Spleen (tissue), 7 donors: ENCODE measurements at regions not wholly inside any gene's neighbourhood (a gene's known extent, or its start where the extent isn't known, plus 50 kb on each side); places are given as distances from the start of the nearest gene placed in this dataset.

ENCODE experiments used
- POLR2A ChIP-seq, 3 donors: fragments of 450-650 bp; IDR thresholded peaks; one replicate each; pipeline ENCODE4 v1.5.1; 2017; ENCODE audit warnings: antibody characterized with exemption in 3 of 3, mild to moderate bottlenecking in 1 of 3
- POLR2AphosphoS5 ChIP-seq, 3 donors: sonication (generic); formaldehyde crosslinking; IDR thresholded peaks; one replicate each; pipeline ENCODE4 v1.5.1; 2017; ENCODE audit warnings: antibody characterized with exemption in 3 of 3
- TF ChIP-seq, protein P1 (sequence below), 11 experiments: fragments of 200-600 bp in 7 of 11; fragments of 450-650 bp in 4 of 11; sonication (generic) in 4 of 11; IDR thresholded peaks in 8 of 11; conservative IDR thresholded peaks in 3 of 11; 1 replicate in 7 of 11; 2 replicates in 4 of 11; pipeline versions ENCODE4 v1.4.0 to v1.8.0; 2016 to 2021; ENCODE audit warnings: antibody characterized with exemption in 11 of 11, inconsistent platforms in 4 of 11, mild to moderate bottlenecking in 1 of 11
- donor health status: DM: no; HTN: no; CAD: no; lungs with moderate emphysema.
- donor health status: DM: no; HTN: no; CAD: no.
- donor health status: DM: no; HTN: no; CAD: no.

DNA sequence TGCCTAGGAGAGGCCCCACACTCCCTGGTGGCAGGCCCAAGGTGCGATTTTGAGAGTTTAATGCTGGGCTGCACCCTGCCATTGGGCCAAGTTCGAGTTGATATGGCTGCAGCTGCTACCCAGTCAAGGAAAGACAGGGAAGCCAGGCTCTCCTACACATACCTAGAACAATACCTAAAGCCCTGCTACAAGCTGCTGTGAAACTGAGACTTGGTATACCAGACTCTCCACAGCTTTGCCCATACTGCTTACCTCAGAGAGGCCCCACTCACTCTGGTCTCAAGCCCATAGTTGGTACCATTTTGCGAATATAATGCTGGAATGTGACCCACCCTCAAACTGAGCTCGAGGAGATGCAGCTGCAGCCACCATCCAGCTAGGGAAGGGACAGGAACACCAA, 147.7 kb upstream of the MAGEB2 start:
- TF ChIP-seq, protein P1, sequence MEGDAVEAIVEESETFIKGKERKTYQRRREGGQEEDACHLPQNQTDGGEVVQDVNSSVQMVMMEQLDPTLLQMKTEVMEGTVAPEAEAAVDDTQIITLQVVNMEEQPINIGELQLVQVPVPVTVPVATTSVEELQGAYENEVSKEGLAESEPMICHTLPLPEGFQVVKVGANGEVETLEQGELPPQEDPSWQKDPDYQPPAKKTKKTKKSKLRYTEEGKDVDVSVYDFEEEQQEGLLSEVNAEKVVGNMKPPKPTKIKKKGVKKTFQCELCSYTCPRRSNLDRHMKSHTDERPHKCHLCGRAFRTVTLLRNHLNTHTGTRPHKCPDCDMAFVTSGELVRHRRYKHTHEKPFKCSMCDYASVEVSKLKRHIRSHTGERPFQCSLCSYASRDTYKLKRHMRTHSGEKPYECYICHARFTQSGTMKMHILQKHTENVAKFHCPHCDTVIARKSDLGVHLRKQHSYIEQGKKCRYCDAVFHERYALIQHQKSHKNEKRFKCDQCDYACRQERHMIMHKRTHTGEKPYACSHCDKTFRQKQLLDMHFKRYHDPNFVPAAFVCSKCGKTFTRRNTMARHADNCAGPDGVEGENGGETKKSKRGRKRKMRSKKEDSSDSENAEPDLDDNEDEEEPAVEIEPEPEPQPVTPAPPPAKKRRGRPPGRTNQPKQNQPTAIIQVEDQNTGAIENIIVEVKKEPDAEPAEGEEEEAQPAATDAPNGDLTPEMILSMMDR (IDR thresholded peaks at IDR 0.05 in 8 of 11, conservative IDR thresholded peaks at IDR 0.05 in 3 of 11): no peak
- TF ChIP-seq POLR2A (IDR thresholded peaks at IDR 0.05): no peak
- no peak for TF ChIP-seq POLR2AphosphoS5 (IDR thresholded peaks at IDR 0.05)
